ENCODE measurements at regions not wholly inside any gene's neighbourhood (a gene's known extent, or its start where the extent isn't known, plus 50 kb on each side); places are given as distances from the start of the nearest gene placed in this dataset.

DNA sequence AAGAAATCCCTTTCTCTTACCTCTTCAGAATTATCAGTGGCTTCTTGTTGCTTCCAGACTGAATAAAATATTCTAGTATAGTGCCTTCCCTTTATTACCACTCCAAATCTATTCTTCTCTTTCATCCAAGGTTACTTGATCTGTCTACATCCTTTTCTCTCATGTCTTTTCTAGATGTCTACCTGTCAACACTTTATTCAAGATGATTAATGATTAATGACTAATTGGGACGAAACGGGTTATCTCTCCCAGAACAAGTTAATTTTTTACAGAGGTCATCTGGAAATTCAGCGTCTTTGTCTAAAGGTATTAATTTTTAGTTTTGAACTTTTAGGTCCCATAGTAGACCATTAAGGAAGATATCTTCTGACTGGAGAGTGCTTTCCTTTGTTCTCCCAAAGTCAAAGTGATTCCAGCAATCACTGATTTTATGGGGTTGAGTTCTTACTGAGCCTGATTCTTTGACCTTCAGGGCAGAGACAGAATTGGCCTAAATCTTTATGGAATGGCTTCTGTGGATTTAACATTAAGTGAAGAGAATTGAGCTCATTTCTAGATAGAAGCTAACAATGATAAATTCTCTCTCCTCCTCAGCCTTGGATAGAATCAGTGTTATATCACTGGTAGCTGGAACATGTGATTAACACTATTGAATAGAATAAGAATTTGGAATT lies 335.4 kb upstream of the TEX13C start:
- no peak for DNase-seq (ENCODE audit: low read depth in 1 of 2, low spot score in 1 of 2)

DNA sequence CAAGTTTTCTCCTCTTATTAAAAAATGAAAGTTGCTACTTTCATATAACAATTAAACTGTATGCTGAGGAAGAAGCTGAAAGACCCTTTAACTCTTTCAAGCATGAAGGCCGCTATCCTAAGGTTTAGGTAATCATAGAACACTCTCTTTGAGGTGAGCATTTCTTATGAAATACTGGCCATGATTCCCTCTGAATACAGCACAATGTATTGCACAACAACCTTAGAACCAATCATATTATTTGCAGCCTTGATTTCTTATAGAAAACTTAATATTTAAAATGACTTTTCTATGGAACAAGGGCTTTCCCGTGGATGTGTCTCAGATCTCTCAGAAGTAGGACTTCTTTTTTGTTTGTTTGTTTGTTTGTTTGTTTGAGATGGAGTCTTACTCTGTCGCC lies 333.4 kb upstream of the TEX13C start:
- DNase-seq (ENCODE audit: low read depth in 1 of 2, low spot score in 1 of 2) = no peak

DNA sequence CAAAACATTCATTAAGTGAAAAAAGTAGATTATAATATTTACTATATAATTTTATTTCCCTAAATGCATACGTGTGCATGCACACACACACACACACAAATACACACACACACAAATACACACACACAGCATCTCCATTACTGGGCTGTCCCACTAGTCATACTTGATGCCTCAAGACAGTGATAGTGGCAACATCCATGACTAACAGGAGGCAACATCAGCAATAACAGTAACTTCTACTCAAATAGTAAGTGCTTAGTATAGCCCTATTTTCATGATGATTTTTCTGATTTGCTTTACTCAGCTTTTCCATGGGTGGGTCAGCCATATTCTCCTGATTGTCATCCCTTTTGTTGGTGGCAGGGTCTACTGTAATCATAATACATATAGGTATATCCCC lies 325.9 kb upstream of the TEX13C start:
- no peak for DNase-seq (ENCODE audit: low read depth in 1 of 2, low spot score in 1 of 2)

GRCh38 chrX:124994404-124994803 lies 325.3 kb upstream of the TEX13C start:
- no peak for DNase-seq (ENCODE audit: low read depth in 1 of 2, low spot score in 1 of 2)

DNA sequence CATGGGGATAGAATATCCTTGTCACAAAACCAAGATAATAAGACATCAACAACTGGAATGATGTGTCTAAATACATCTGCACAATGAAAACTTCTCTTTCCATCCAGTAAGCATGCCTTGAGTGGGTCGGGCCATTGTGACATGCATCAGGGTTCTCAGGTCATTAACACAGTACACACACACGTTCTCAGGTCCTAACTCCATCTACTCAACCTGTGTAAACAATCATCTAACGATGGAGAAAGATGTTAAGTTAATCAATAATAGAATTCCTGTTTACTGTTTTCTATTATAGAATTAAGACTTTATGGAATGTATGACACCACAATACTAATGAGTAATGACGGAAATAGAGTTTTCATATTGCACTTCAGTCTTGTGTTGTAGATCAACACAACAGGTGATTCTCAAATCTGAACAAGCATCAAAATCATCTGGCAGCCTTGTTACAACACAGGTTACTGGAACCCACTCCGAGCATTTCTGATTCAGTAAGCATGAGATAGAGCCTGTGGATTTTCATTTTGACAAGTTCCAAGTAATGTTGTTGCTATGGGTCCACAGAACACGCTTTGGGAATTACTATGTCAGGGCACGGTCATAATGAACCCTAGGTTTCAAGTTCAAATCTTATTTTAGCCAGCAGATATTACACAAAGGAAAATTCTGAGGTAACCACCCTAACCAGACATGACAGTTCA lies 315.8 kb upstream of the TEX13C start:
- DNase-seq (ENCODE audit: low read depth in 1 of 2, low spot score in 1 of 2) = no peak

GRCh38 chrX:125004799-125005198 lies 314.9 kb upstream of the TEX13C start:
- no peak for DNase-seq (ENCODE audit: low read depth in 1 of 2, low spot score in 1 of 2)

- DNase-seq (ENCODE audit: low read depth in 1 of 2, low spot score in 1 of 2) = no peak
Observed at GRCh38 chrX:125005863-125006262, 313.8 kb upstream of the TEX13C start.

GRCh38 chrX:125006704-125007103 lies 313.0 kb upstream of the TEX13C start:
- DNase-seq (ENCODE audit: low read depth in 1 of 2, low spot score in 1 of 2) = no peak

DNA sequence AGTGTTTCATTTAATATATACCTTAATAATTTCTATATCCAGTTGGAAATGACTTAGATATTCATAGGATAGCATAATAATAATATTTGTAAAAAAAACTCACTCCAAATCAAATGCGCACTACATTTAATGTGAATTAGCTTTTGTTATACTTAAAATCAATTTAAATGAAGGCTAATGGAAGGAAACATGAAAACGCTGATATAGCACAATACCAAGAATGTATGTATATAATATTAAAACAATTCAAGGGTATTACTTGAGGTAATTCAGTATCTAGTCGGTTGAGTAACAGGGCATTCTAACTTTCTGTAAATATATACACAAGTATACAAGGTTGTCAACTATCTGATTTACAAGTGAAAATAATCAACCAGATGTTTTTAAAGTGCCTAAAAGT lies 307.1 kb upstream of the TEX13C start:
- no peak for DNase-seq (ENCODE audit: low read depth in 1 of 2, low spot score in 1 of 2)

- DNase-seq (ENCODE audit: low read depth in 1 of 2, low spot score in 1 of 2) = no peak
Observed at GRCh38 chrX:125029131-125029530, 290.5 kb upstream of the TEX13C start.

Data from stimulated activated CD4-positive, alpha-beta T cell treated with anti-CD3 and anti-CD28 coated beads, Interleukin-15, amount 100 ng/mL, for 1 hour (primary cell).